HEK293 (cell line): ENCODE measurements at regions not wholly inside any gene's neighbourhood (a gene's known extent, or its start where the extent isn't known, plus 50 kb on each side); places are given as distances from the start of the nearest gene placed in this dataset.
A peak's percentile ranks its signal among the peaks of the same experiment; 100 is the strongest.

Experiments used
- CTCF ChIA-PET: fragments of 350-600 bp; formaldehyde crosslinking; extraction: SDS; loops from one replicate; lab custom pipeline; 2021; ENCODE audit warnings: antibody characterized with exemption; lab: Yijun Ruan, JAX
- POLR2A ChIA-PET: fragments of 300-600 bp; formaldehyde crosslinking; extraction: SDS; loops from one replicate; lab custom pipeline; 2020; ENCODE audit warnings: antibody characterized with exemption, inconsistent platforms; lab: Yijun Ruan, JAX
- H3K27ac ChIP-seq: fragments of 200-500 bp; sonication (Bioruptor generic); 2 replicates; pipeline ENCODE4 v1.5.1; 2014; ENCODE audit warnings: low read depth, low read length, control low read depth, inconsistent platforms; ENCODE audit errors: extremely low read depth
- H3K36me3 ChIP-seq, 2 experiments: fragments of 200-500 bp in 1 of 2; sonication (Bioruptor generic) in 1 of 2; 1 replicate in 1 of 2; 2 replicates in 1 of 2; pipeline ENCODE4 v1.5.1; 2014 to 2017; ENCODE audit warnings: inconsistent platforms in 2 of 2, low read length in 2 of 2; ENCODE audit not compliant: control insufficient read depth in 2 of 2, insufficient read depth in 1 of 2
- H3K4me1 ChIP-seq: fragments of 200-500 bp; sonication (Bioruptor generic); 2 replicates; pipeline ENCODE4 v1.5.1; 2014; ENCODE audit warnings: mild to moderate bottlenecking, low read length, inconsistent platforms; ENCODE audit not compliant: control insufficient read depth, insufficient read depth
- H3K4me3 ChIP-seq: 2 replicates; pipeline ENCODE4 v1.5.1; 2011; ENCODE audit warnings: low read depth, mild to moderate bottlenecking, control low read depth, low read length, moderate library complexity
- H3K9me3 ChIP-seq: fragments of 200-500 bp; sonication (Bioruptor generic); 2 replicates; pipeline ENCODE4 v1.5.1; 2014; ENCODE audit warnings: low read depth, low read length, inconsistent platforms; ENCODE audit not compliant: control insufficient read depth, insufficient read depth
- PRDM1 ChIP-seq: fragments of 450-650 bp; formaldehyde crosslinking; IDR thresholded peaks from 2 replicates; pipeline ENCODE4; 2016; ENCODE audit warnings: missing biosample characterization, missing genetic modification characterization
- SP7 ChIP-seq: fragments of 450-650 bp; formaldehyde crosslinking; IDR thresholded peaks from 2 replicates; pipeline ENCODE4 v1.5.1; 2016; ENCODE audit warnings: missing biosample characterization, missing genetic modification characterization
- ZEB2 ChIP-seq: fragments of 450-650 bp; formaldehyde crosslinking; IDR thresholded peaks from 2 replicates; pipeline ENCODE4 v1.5.1; 2016; ENCODE audit warnings: missing biosample characterization, missing genetic modification characterization
- ZNF138 ChIP-seq: fragments of 450-650 bp; formaldehyde crosslinking; IDR thresholded peaks from 2 replicates; pipeline ENCODE4 v1.5.1; 2016; ENCODE audit warnings: missing biosample characterization, missing genetic modification characterization, borderline replicate concordance
- ZNF174 ChIP-seq: fragments of 450-650 bp; formaldehyde crosslinking; IDR thresholded peaks from 2 replicates; pipeline ENCODE4 v1.5.0; 2017; ENCODE audit warnings: missing biosample characterization, mild to moderate bottlenecking, missing genetic modification characterization
- ZNF292 ChIP-seq: fragments of 450-650 bp; formaldehyde crosslinking; IDR thresholded peaks from 2 replicates; pipeline ENCODE4 v1.5.1; 2016; ENCODE audit warnings: low read depth, missing biosample characterization, missing genetic modification characterization, borderline replicate concordance
- ZNF366 ChIP-seq: fragments of 450-650 bp; formaldehyde crosslinking; conservative IDR thresholded peaks from 2 replicates; pipeline ENCODE4 v1.5.1; 2016; ENCODE audit warnings: missing biosample characterization, missing genetic modification characterization
- ZNF48 ChIP-seq: fragments of 450-650 bp; formaldehyde crosslinking; IDR thresholded peaks from 2 replicates; pipeline ENCODE4 v1.5.1; 2016; ENCODE audit warnings: missing biosample characterization, missing genetic modification characterization
- ZNF561 ChIP-seq: fragments of 450-650 bp; IDR thresholded peaks from 2 replicates; pipeline ENCODE4 v1.5.1; 2018; ENCODE audit warnings: missing biosample characterization, missing genetic modification characterization, borderline replicate concordance
- ZNF776 ChIP-seq: fragments of 450-650 bp; formaldehyde crosslinking; IDR thresholded peaks from 2 replicates; pipeline ENCODE4 v1.5.0; 2017; ENCODE audit warnings: missing biosample characterization, missing genetic modification characterization, borderline replicate concordance
- ZNF785 ChIP-seq: fragments of 450-650 bp; formaldehyde crosslinking; IDR thresholded peaks from 2 replicates; pipeline ENCODE4 v1.5.1; 2016; ENCODE audit warnings: missing biosample characterization, missing genetic modification characterization
- ZNF792 ChIP-seq: fragments of 450-650 bp; formaldehyde crosslinking; IDR thresholded peaks from 2 replicates; pipeline ENCODE4 v1.5.1; 2016; ENCODE audit warnings: missing biosample characterization, missing genetic modification characterization
- ZNF837 ChIP-seq: fragments of 450-650 bp; formaldehyde crosslinking; IDR thresholded peaks from 2 replicates; pipeline ENCODE4 v1.5.1; 2016; ENCODE audit warnings: missing biosample characterization, missing genetic modification characterization
- TF ChIP-seq, protein P1 (sequence below): fragments of 450-650 bp; formaldehyde crosslinking; IDR thresholded peaks from 2 replicates; pipeline ENCODE4 v1.5.1; 2016; ENCODE audit warnings: missing biosample characterization, missing genetic modification characterization

GRCh38 chr14:50013198-50013918 lies 103.0 kb downstream of the VCPKMT start (continued):
- TF ChIP-seq SP7: no peak

- no peaks in the 10 kb centered on the region for H3K4me1 ChIP-seq
- no peaks in the 10 kb centered on the region for H3K36me3 ChIP-seq
- H3K9me3 ChIP-seq: no peaks in the 10 kb centered on the region
- ChIA-PET POLR2A (no interaction called here), CTCF (no interaction called here)
- no peak overlapping the region for H3K4me3 ChIP-seq
- TF ChIP-seq ZEB2 (tag by site-specific recombination) (no peak), ZNF792 (tag by site-specific recombination) (no peak), ZNF837 (no peak), ZNF561 (tag by site-specific recombination) (no peak)
- no peak overlapping the region for H3K27ac ChIP-seq
These were observed 102.4 kb downstream of the VCPKMT start for GRCh38 chr14:50013934-50014333.

DNA sequence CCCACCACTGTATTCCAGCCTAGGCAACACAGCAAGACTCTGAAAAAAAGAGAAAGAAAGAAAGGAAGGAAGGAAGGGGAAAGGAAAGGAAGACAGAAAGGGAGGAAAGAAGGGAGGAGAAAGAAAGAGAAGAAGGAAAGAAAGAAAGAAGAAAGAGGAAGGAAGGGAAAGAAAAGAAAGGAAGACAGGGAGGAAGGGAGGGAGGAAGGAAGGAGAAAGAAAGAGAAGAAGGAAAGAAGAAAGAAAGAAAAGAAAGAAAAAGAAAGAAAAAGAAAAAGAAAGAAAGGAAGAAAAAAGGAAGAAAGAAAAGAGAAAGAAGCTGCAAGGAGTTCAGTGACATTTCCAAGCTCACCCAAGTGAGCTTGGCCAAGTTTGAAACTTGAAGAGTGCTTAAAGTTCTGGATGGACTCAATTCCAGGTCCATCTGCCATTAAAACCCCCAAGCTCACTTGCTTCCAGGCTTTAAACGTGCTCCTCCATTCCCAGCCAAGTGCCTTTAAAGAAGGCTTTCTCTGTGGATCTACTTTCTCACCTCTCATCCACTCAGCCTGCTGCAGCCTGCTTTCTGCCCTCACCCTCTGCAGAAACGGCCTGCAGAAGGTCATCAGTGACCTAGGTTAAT lies 101.5 kb downstream of the VCPKMT start:
- TF ChIP-seq ZNF366 (peak; percentile 87), PRDM1 (tag by site-specific recombination) (peak; percentile 45; the same call in 1 of the 2 replicates), ZNF292 (tag by site-specific recombination) (no peak)
- H3K4me1 ChIP-seq: no peaks in the 10 kb centered on the region

DNA sequence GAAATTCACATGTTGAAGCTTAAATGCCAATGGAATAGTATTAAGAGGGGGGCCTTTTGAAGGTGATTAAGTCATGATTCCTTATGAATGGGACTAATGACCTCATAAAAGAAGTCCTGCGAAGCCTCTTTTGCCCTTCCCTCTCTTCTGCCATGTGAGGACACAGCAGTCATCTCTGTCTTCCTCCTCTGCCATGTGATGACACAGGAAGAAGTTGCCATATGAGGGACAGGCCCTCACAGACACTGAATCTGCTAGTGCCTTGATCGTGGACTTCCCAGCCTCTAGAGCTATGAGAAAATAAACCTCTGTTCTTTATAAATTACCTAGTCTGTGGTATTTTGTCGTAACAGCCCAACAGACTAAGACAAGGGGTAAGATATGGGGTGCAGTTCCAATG lies 100.7 kb downstream of the VCPKMT start:
- Histone ChIP-seq H3K9me3 (no peaks in the 10 kb centered on the region), H3K27ac (no peak overlapping the region), H3K36me3 (no peaks in the 10 kb centered on the region), H3K4me3 (no peak overlapping the region), H3K4me1 (no peaks in the 10 kb centered on the region)
- ChIA-PET CTCF (no interaction called here), POLR2A (no interaction called here)
- TF ChIP-seq ZNF785 (tag by site-specific recombination) (no peak), ZNF174 (tag by site-specific recombination) (no peak), ZNF48 (tag by site-specific recombination) (no peak), ZNF776 (no peak), ZNF138 (no peak)
- TF ChIP-seq, protein P1, sequence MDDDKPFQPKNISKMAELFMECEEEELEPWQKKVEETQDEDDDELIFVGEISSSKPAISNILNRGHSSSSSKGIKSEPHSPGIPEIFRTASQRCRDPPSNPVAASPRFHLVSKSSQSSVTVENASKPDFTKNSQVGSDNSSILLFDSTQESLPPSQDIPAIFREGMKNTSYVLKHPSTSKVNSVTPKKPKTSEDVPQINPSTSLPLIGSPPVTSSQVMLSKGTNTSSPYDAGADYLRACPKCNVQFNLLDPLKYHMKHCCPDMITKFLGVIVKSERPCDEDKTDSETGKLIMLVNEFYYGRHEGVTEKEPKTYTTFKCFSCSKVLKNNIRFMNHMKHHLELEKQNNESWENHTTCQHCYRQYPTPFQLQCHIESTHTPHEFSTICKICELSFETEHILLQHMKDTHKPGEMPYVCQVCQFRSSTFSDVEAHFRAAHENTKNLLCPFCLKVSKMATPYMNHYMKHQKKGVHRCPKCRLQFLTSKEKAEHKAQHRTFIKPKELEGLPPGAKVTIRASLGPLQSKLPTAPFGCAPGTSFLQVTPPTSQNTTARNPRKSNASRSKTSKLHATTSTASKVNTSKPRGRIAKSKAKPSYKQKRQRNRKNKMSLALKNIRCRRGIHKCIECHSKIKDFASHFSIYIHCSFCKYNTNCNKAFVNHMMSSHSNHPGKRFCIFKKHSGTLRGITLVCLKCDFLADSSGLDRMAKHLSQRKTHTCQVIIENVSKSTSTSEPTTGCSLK (tag by site-specific recombination): no peak

More for the DNA sequence above, 101.5 kb downstream of the VCPKMT start:
- Histone ChIP-seq H3K4me3 (no peak overlapping the region), H3K36me3 (no peaks in the 10 kb centered on the region), H3K27ac (no peak overlapping the region), H3K9me3 (no peaks in the 10 kb centered on the region)
- ChIA-PET CTCF (no interaction called here), POLR2A (no interaction called here)
